IMR-90 (cell line): ENCODE measurements at regions not wholly inside any gene's neighbourhood (a gene's known extent, or its start where the extent isn't known, plus 50 kb on each side); places are given as distances from the start of the nearest gene placed in this dataset.

Source experiments
- ATAC-seq: fragments of 200-7000 bp; cut with Tn5 transposase; 2 replicates; pipeline ENCODE4 v1.9.1; 2020; ENCODE audit warnings: low read depth, mild to moderate bottlenecking, moderate library complexity
- BruUV-seq: library from RNA; stranded (reverse); fragments of 400-500 nt; replicated peaks from 2 replicates; lab custom pipeline; 2021; lab: Mats Ljungman, UMichigan
- CTCF ChIA-PET: fragments of 300-600 bp; formaldehyde crosslinking; extraction: SDS; loops from one replicate; lab custom pipeline; 2021; ENCODE audit warnings: antibody characterized with exemption; lab: Yijun Ruan, JAX
- POLR2A ChIA-PET: fragments of 300-600 bp; sonication (Branson Sonifier 250); formaldehyde crosslinking; loops from one replicate; lab custom pipeline; 2022; ENCODE audit warnings: antibody characterized with exemption; ENCODE audit not compliant: unreplicated experiment; lab: Charles Lee
- DNase-seq: peaks from one replicate; pipeline ENCODE4 v3.0.0; 2013
- H2AFZ ChIP-seq: replicated peaks from 2 replicates; pipeline ENCODE3; 2013; ENCODE audit warnings: low read length, mild to moderate bottlenecking; ENCODE audit not compliant: poor library complexity
- H2AK5ac ChIP-seq: 2 replicates; pipeline ENCODE4 v1.6.1; 2013; ENCODE audit warnings: low read depth, low read length, inconsistent platforms
- H2AK9ac ChIP-seq: replicated peaks from 2 replicates; pipeline ENCODE3; 2013; ENCODE audit warnings: mild to moderate bottlenecking, low read depth, low read length, moderate library complexity; ENCODE audit not compliant: poor library complexity
- H2BK120ac ChIP-seq: 2 replicates; pipeline ENCODE4 v1.6.1; 2013; ENCODE audit warnings: low read depth, low read length, inconsistent platforms
- H2BK15ac ChIP-seq: 3 replicates; pipeline ENCODE4 v1.6.1; 2013; ENCODE audit warnings: low read depth, low read length, inconsistent platforms
- H2BK20ac ChIP-seq: 2 replicates; pipeline ENCODE4 v1.6.1; 2013; ENCODE audit warnings: low read depth, mild to moderate bottlenecking, inconsistent platforms, low read length, moderate library complexity
- H2BK5ac ChIP-seq: 2 replicates; pipeline ENCODE4 v1.6.1; 2013; ENCODE audit warnings: mild to moderate bottlenecking, low read depth, low read length, inconsistent platforms; ENCODE audit not compliant: poor library complexity, severe bottlenecking
- H3K14ac ChIP-seq: replicated peaks from 2 replicates; pipeline ENCODE4 v1.6.1; 2013; ENCODE audit warnings: low read depth, low read length, inconsistent platforms
- H3K18ac ChIP-seq: 2 replicates; pipeline ENCODE4 v1.6.1; 2013; ENCODE audit warnings: low read depth, low read length, control low read depth
- H3K23ac ChIP-seq: 2 replicates; pipeline ENCODE4 v1.6.1; 2013; ENCODE audit warnings: low read depth, low read length, inconsistent platforms
- H3K27ac ChIP-seq: 2 replicates; pipeline ENCODE4 v1.5.1; 2013; ENCODE audit warnings: mild to moderate bottlenecking, control low read depth, low read length; ENCODE audit not compliant: insufficient read depth
- H3K27me3 ChIP-seq: 2 replicates; pipeline ENCODE4 v1.6.1; 2013; ENCODE audit warnings: low read length; ENCODE audit not compliant: control insufficient read depth, insufficient read depth
- H3K36me3 ChIP-seq: 2 replicates; pipeline ENCODE4 v1.6.1; 2013; ENCODE audit warnings: low read length, mixed read lengths; ENCODE audit not compliant: control insufficient read depth, insufficient read depth
- H3K4ac ChIP-seq: 2 replicates; pipeline ENCODE4 v1.6.1; 2013; ENCODE audit warnings: low read depth, low read length, inconsistent platforms
- H3K4me1 ChIP-seq: 2 replicates; pipeline ENCODE4 v1.6.1; 2013; ENCODE audit warnings: low read length, mixed read lengths; ENCODE audit not compliant: control insufficient read depth, insufficient read depth
- H3K4me2 ChIP-seq: 2 replicates; pipeline ENCODE4 v1.6.1; 2013; ENCODE audit warnings: low read depth, mild to moderate bottlenecking, control low read depth, low read length, moderate library complexity
- H3K4me3 ChIP-seq: 2 replicates; pipeline ENCODE4 v1.5.1; 2013; ENCODE audit warnings: low read depth, mild to moderate bottlenecking, control low read depth, low read length, moderate library complexity; ENCODE audit not compliant: insufficient read depth
- H3K56ac ChIP-seq: 2 replicates; pipeline ENCODE4 v1.6.1; 2013; ENCODE audit warnings: low read length, inconsistent platforms; ENCODE audit not compliant: insufficient read depth; ENCODE audit errors: extremely low read depth
- H3K79me1 ChIP-seq, 2 experiments: 2 replicates each; pipeline ENCODE4 v1.6.1; 2013; ENCODE audit warnings: low read length in 2 of 2, inconsistent platforms in 1 of 2, low read depth in 1 of 2
- H3K9ac ChIP-seq: 2 replicates; pipeline ENCODE4 v1.6.1; 2013; ENCODE audit warnings: low read depth, low read length, control low read depth
- H3K9me1 ChIP-seq: 2 replicates; pipeline ENCODE4 v1.6.1; 2013; ENCODE audit warnings: low read length, inconsistent platforms; ENCODE audit not compliant: insufficient read depth
- H3K9me3 ChIP-seq: 2 replicates; pipeline ENCODE4 v1.6.1; 2013; ENCODE audit warnings: low read length; ENCODE audit not compliant: control insufficient read depth, insufficient read depth
- H4K20me1 ChIP-seq: 2 replicates; pipeline ENCODE4 v1.6.1; 2013; ENCODE audit warnings: low read length, inconsistent platforms; ENCODE audit not compliant: insufficient read depth
- H4K5ac ChIP-seq: 2 replicates; pipeline ENCODE4 v1.6.1; 2013; ENCODE audit warnings: mild to moderate bottlenecking, low read depth, low read length, control low read depth
- H4K8ac ChIP-seq, 2 experiments: 2 replicates each; pipeline ENCODE4 v1.6.1; 2013; ENCODE audit warnings: low read depth in 2 of 2, low read length in 2 of 2, control low read depth in 1 of 2, inconsistent platforms in 1 of 2
- H4K91ac ChIP-seq: 2 replicates; pipeline ENCODE4 v1.6.1; 2013; ENCODE audit warnings: low read depth, low read length, inconsistent platforms; ENCODE audit not compliant: insufficient read depth
- BHLHE40 ChIP-seq: fragments of 150-350 bp; IDR thresholded peaks from 2 replicates; pipeline ENCODE4 v1.6.1; 2016; ENCODE audit warnings: mild to moderate bottlenecking, low read depth, low read length
- RAD21 ChIP-seq: IDR thresholded peaks from 2 replicates; pipeline ENCODE4 v1.6.1; 2012; ENCODE audit warnings: low read length, improper control_type of control experiment
- SMC3 ChIP-seq: fragments of 150-350 bp; IDR thresholded peaks from 2 replicates; pipeline ENCODE4 v1.6.1; 2016; ENCODE audit warnings: low read depth, mild to moderate bottlenecking, antibody characterized with exemption, low read length, moderate library complexity
- WGBS, 2 experiments: methylation state at CpG; one replicate each; pipeline versions ENCODE4 v1.1.5 to v1.1.7; 2013; ENCODE audit warnings: missing lambda C conversion rate in 2 of 2; ENCODE audit not compliant: insufficient read length in 1 of 2; ENCODE audit errors: extremely low coverage in 2 of 2; 5-methylcytosine and 5-hydroxymethylcytosine counted together
- dilution Hi-C: fragments of 300-500 bp; cut with HindIII; formaldehyde crosslinking; loops from one replicate; pipeline ENCODE4 v1.14.3; 2018; ENCODE audit warnings: low sequenced_read_pairs; ENCODE audit not compliant: unreplicated experiment
- in situ Hi-C: fragments of 300-500 bp; cut with MboI; formaldehyde crosslinking; loops from 3 replicates; pipeline ENCODE4 v1.14.3; 2019; ENCODE audit warnings: low sequenced_read_pairs, inconsistent platforms, mixed read lengths
- intact Hi-C: fragments of 100-400 bp; cut with micrococcal nuclease; formaldehyde crosslinking; loops from 2 replicates; pipeline ENCODE4 v1.10.0; 2022
- TF ChIP-seq, protein P1 (sequence below): fragments of 150-350 bp; IDR thresholded peaks from 2 replicates; pipeline ENCODE4 v1.6.1; 2017; ENCODE audit warnings: mild to moderate bottlenecking, antibody characterized with exemption, low read length, low read depth

DNA sequence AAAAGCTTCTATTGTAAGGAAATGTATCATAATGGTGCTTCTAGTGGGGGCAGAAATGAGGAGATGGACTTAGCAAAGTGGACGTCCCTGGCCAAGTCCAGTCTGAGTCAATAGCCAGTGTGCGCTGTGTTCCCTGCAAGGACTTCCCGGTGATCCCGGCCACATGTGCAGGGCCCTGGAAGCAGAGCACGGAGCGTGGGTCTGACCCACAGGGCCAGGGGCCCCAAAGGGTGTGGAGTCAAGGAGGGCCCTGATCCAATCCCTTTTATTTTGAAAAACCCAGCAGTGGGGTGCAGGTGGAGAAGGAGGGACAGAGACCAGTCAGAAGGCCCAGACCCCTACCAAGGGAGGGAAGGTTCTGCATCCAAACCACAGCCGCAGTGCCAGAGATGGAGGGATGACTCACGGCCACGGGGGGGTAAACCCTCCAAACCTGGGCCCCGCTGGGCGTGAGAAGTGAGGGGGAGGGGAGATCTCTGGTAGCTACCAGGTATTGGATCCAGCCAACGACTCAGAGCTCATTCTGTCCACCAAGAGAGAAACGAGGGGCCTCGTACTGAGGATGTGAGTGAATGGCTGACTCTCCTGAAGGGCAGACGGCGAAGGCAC, 57.2 kb upstream of the VIPR2 start:
- Histone ChIP-seq H2BK5ac (no peak overlapping the region), H4K8ac (no peak overlapping the region), H3K18ac (no peak overlapping the region), H3K27me3 (no peaks in the 10 kb centered on the region), H3K27ac (no peak overlapping the region), H3K9ac (no peak overlapping the region), H3K23ac (no peak overlapping the region), H4K5ac (no peak overlapping the region), H3K4me2 (no peak overlapping the region), H2AK9ac (no peak overlapping the region), H3K79me1 (no peaks in the 10 kb centered on the region), H3K36me3 (no peaks in the 10 kb centered on the region), H4K20me1 (no peaks in the 10 kb centered on the region), H3K4me1 (no peaks in the 10 kb centered on the region), H3K9me1 (no peaks in the 10 kb centered on the region), H3K56ac (no peak overlapping the region), H2BK15ac (no peak overlapping the region), H2AFZ (no peak overlapping the region), H3K14ac (no peak overlapping the region), H3K4me3 (no peak overlapping the region), H2BK120ac (no peak overlapping the region), H2AK5ac (no peak overlapping the region), H3K4ac (no peak overlapping the region), H3K9me3 (peaks cover 35% of the 10 kb centered on the region), H2BK20ac (no peak overlapping the region), H4K91ac (no peak overlapping the region)
- DNase-seq (no peak), ATAC-seq (no peak)
- in situ Hi-C loops: no loop called here
- TF ChIP-seq SMC3: no peak
- TF ChIP-seq, protein P1, sequence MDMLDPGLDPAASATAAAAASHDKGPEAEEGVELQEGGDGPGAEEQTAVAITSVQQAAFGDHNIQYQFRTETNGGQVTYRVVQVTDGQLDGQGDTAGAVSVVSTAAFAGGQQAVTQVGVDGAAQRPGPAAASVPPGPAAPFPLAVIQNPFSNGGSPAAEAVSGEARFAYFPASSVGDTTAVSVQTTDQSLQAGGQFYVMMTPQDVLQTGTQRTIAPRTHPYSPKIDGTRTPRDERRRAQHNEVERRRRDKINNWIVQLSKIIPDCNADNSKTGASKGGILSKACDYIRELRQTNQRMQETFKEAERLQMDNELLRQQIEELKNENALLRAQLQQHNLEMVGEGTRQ: no peak
- no peak for TF ChIP-seq RAD21
- no peak for TF ChIP-seq BHLHE40
- WGBS, 2 experiments: 80% methylated on average over 2 of the region's 16 CpGs; no CpG with 5 or more reads in 1 of the 2 experiments
- no TSS peak for BruUV-seq
- CTCF ChIA-PET: no interaction called here
- dilution Hi-C loops: no loop called here
- intact Hi-C loops: no loop called here
- POLR2A ChIA-PET: no interaction called here
